Smooth muscle cell (in vitro differentiated cells): ENCODE measurements at regions not wholly inside any gene's neighbourhood (a gene's known extent, or its start where the extent isn't known, plus 50 kb on each side); places are given as distances from the start of the nearest gene placed in this dataset.
A peak's percentile ranks its signal among the peaks of the same experiment; 100 is the strongest.

Source experiments
- DNase-seq: peaks from one replicate; lab custom pipeline; 2025; ENCODE audit not compliant: unreplicated experiment; lab: John Stamatoyannopoulos, UW
- H2AFZ ChIP-seq: fragments of 200-600 bp; sonication (generic); 2 replicates; pipeline ENCODE4 v1.6.0; 2016; ENCODE audit warnings: antibody characterized with exemption, low read depth, mild to moderate bottlenecking
- H3F3A ChIP-seq: fragments of 200-600 bp; sonication (generic); 2 replicates; pipeline ENCODE4 v1.6.0; 2017; ENCODE audit warnings: antibody characterized with exemption, low read depth
- H3K27ac ChIP-seq: fragments of 200-600 bp; sonication (generic); 2 replicates; pipeline ENCODE4 v1.5.1; 2016; ENCODE audit warnings: low read depth, mild to moderate bottlenecking
- H3K27me3 ChIP-seq: fragments of 200-600 bp; sonication (generic); 2 replicates; pipeline ENCODE4 v1.6.1; 2016; ENCODE audit warnings: low read depth, mild to moderate bottlenecking
- H3K36me3 ChIP-seq: fragments of 200-600 bp; sonication (generic); 2 replicates; pipeline ENCODE4 v1.5.1; 2016; ENCODE audit warnings: low read depth
- H3K4me1 ChIP-seq: fragments of 200-600 bp; sonication (generic); 2 replicates; pipeline ENCODE4 v1.5.1; 2016; ENCODE audit warnings: low read depth
- H3K4me2 ChIP-seq: fragments of 200-600 bp; sonication (generic); 2 replicates; pipeline ENCODE4 v1.6.0; 2016; ENCODE audit warnings: mild to moderate bottlenecking
- H3K4me3 ChIP-seq: fragments of 200-600 bp; sonication (generic); 2 replicates; pipeline ENCODE4 v1.5.1; 2016; ENCODE audit warnings: mild to moderate bottlenecking
- H3K79me2 ChIP-seq: fragments of 200-600 bp; sonication (generic); 2 replicates; pipeline ENCODE4 v1.6.0; 2016; ENCODE audit warnings: low read depth, mild to moderate bottlenecking
- H3K9ac ChIP-seq: fragments of 200-600 bp; sonication (generic); 2 replicates; pipeline ENCODE4 v1.6.0; 2016; ENCODE audit warnings: low read depth
- H3K9me3 ChIP-seq: fragments of 200-600 bp; sonication (generic); replicated peaks from 2 replicates; pipeline ENCODE4 v1.5.1; 2016; ENCODE audit warnings: low read depth
- H4K20me1 ChIP-seq: fragments of 200-600 bp; sonication (generic); 2 replicates; pipeline ENCODE4 v1.6.0; 2016; ENCODE audit warnings: low read depth
- CTCF ChIP-seq: fragments of 200-600 bp; sonication (generic); IDR thresholded peaks from 2 replicates; pipeline ENCODE4 v1.5.1; 2017; ENCODE audit warnings: borderline replicate concordance, mild to moderate bottlenecking, antibody characterized with exemption; ENCODE audit not compliant: insufficient read depth, poor library complexity, severe bottlenecking
- WGBS: methylation state at CpG from one replicate; pipeline ENCODE4 v1.1.7; 2016; ENCODE audit warnings: low lambda C conversion rate; 5-methylcytosine and 5-hydroxymethylcytosine counted together

DNA sequence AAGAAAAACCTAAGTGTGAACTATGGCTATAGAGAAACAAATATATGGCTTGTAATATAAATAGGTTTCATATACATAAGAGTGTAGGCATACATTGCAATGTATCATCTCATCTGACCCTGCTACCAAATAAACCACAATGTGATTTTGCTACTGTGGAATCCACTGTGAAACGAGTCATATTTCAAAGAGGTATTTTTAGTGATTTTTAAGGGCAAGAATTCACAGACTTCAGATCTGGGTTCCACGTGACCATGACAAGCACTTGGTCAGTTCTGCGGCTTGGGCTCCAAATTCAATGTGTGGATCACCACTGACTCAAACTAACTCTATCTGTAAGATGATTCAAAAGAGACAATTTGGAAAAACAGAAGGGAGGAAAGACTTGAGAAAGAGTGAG is 147.0 kb upstream of the ERG start:
- no peak for DNase-seq
- no peak for TF ChIP-seq CTCF
- Histone ChIP-seq H3K4me1 (peaks cover 7% of the 10 kb centered on the region), H3K4me3 (no peak overlapping the region), H3K36me3 (no peaks in the 10 kb centered on the region), H3K27ac (peak overlapping the region; percentile 98), H3K4me2 (peak overlapping the region; percentile 79), H3K9me3 (no peaks in the 10 kb centered on the region), H3K9ac (peak overlapping the region; percentile 86), H3K27me3 (no peaks in the 10 kb centered on the region), H3K79me2 (peaks cover 47% of the 10 kb centered on the region), H2AFZ (no peak overlapping the region), H4K20me1 (no peaks in the 10 kb centered on the region), H3F3A (peaks cover 12% of the 10 kb centered on the region)
- WGBS: 15% methylated on average over 3 of the region's 3 CpGs

DNA sequence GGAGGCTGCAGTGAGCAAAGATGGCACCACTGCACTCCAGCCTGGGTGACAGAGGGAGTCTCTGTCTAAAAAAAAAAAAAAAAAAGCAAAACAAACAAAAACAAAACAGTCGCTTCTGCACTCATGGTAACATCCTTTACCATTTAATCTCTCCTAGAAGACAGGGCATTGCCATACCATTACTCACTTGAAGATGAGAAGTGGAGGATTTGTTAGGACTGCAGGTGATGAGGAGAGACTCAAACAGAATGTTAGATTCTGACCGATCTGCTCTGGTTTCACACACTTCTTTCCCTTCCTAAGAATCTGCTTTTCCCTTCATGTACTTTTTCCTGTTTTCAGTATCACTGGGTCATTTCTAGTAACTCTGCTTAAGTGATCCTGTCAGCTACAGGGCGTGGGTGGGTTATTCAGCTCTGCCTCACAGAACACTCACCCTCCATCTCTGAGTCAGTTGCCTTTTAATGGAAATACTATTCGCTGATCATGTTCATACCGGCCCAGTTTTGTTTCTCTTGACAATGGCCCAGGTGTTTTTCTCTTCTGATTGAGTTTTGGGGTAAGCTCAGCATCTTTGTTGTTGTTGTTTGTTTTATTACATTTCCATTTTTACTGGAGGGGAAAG is 148.0 kb upstream of the ERG start:
- 30% methylated on average over 5 of the region's 5 CpGs for WGBS
- H3K4me3 ChIP-seq: no peak overlapping the region
- no peak for DNase-seq

DNA sequence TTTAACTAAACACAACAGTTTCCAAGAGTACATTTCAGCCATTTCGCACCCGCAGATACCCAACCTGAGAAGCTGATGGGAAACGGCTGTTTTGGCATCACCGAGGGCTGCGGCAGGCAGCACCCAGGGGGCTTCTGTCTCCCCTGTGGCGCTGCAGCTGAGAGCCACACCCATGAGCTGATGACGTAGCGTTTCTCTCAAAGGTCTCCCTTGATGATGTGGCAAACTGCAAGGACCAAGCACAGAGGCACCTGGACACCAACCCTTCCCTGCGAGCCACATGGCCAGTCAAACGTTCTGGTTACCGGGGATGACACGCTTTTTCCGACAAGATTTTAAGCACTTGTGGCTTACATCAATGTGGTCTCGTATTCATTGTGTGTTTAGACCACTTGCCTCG is 150.8 kb upstream of the ERG start:
- Histone ChIP-seq H3K27ac (peak overlapping the region; percentile 28), H2AFZ (no peak overlapping the region), H3K4me3 (no peak overlapping the region), H4K20me1 (no peaks in the 10 kb centered on the region), H3K4me2 (no peak overlapping the region), H3K4me1 (peaks cover 7% of the 10 kb centered on the region), H3K9ac (no peak overlapping the region), H3K27me3 (no peaks in the 10 kb centered on the region), H3K36me3 (no peaks in the 10 kb centered on the region), H3K79me2 (peaks cover 64% of the 10 kb centered on the region), H3F3A (peaks cover 12% of the 10 kb centered on the region), H3K9me3 (no peaks in the 10 kb centered on the region)
- no peak for DNase-seq
- 79% methylated on average over 15 of the region's 15 CpGs for WGBS
- no peak for TF ChIP-seq CTCF

More for the DNA sequence above, 148.0 kb upstream of the ERG start:
- Histone ChIP-seq H3K36me3 (no peaks in the 10 kb centered on the region), H3K79me2 (peaks cover 49% of the 10 kb centered on the region), H3K27ac (peak overlapping the region; percentile 98), H3K4me1 (peaks cover 7% of the 10 kb centered on the region), H3K4me2 (peak overlapping the region; percentile 79), H2AFZ (no peak overlapping the region), H3K27me3 (no peaks in the 10 kb centered on the region), H4K20me1 (no peaks in the 10 kb centered on the region), H3K9me3 (no peaks in the 10 kb centered on the region), H3K9ac (peak overlapping the region; percentile 86), H3F3A (peaks cover 12% of the 10 kb centered on the region)
- TF ChIP-seq CTCF: no peak

- no peak for TF ChIP-seq CTCF
- Histone ChIP-seq H3K36me3 (no peaks in the 10 kb centered on the region), H3K9me3 (no peaks in the 10 kb centered on the region), H3K4me1 (no peaks in the 10 kb centered on the region), H3K9ac (no peak overlapping the region), H3F3A (peaks cover 6% of the 10 kb centered on the region), H3K27me3 (no peaks in the 10 kb centered on the region), H3K27ac (no peak overlapping the region), H2AFZ (no peak overlapping the region), H3K79me2 (peaks cover 76% of the 10 kb centered on the region), H3K4me2 (no peak overlapping the region), H4K20me1 (no peaks in the 10 kb centered on the region), H3K4me3 (no peak overlapping the region)
- DNase-seq: no peak
- 95% methylated on average over 6 of the region's 6 CpGs for WGBS
Measured at GRCh38 chr21:38651570-38651969, 153.3 kb upstream of the ERG start.
